SIG-M5 treated with dmso at 0.1 percent for 504 hours (cell line): ENCODE measurements at regions not wholly inside any gene's neighbourhood (a gene's known extent, or its start where the extent isn't known, plus 50 kb on each side); places are given as distances from the start of the nearest gene placed in this dataset.
A peak's percentile ranks its signal among the peaks of the same experiment; 100 is the strongest.

Source experiments
- DNase-seq: peaks from one replicate; lab custom pipeline; 2025; ENCODE audit not compliant: unreplicated experiment; lab: John Stamatoyannopoulos, UW

DNA sequence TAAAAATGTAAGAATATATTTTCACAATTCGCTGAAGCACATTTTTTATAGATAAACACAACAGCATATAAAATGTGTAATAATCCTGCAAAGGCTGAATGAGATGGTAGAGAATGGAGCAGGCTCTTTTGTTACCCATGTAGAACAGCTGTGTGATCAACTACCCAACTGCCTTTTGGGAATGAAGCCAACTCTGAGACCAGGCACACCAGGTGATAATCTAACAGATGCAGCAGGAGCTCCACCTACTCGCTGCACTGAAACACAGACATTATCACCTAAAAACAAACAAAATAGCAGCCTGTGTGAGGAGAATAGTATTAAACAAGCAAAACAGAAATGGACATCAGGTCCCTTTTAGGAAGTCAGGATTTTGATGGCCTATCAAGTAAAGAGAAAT is 183.3 kb downstream of the CCDC59 start:
- DNase-seq, result no peak

DNA sequence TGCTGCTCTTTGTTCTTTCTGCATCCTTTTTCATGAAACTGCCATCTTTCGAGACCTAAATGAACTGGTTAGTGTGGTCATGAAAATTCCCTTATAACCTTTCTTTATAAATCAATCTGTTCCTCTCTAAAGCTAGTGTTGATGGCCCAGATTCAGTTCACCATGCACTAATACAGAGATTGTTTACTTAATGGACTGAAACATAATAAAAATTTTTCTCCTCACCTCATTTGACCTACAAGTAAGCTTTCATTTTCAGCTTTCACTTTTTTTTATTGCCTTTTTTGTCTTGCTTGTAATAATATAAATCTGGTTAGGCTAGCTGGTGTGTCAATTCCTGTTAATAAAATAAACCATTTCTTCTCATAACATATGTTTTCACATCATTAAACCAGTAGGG is 183.8 kb downstream of the CCDC59 start:
- no peak for DNase-seq

DNA sequence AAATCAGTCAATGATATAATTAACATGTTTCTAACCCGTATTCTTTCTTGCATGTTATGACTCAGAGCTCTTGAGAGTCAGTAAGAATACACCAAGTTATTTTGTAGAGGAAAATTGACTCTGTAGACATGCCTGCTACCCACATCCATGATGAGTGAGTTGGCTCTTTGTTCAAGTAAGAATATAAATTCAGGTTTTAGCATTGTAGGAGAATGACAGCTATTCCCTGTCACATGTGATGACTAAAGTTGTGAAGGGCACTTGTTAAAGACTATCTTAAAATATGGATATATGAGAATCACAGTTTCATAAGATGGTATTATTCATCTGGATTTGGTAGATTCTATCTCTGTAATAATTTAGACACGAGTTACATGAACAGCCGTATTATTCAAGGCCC is 209.1 kb downstream of the CCDC59 start:
- DNase-seq, result no peak

DNA sequence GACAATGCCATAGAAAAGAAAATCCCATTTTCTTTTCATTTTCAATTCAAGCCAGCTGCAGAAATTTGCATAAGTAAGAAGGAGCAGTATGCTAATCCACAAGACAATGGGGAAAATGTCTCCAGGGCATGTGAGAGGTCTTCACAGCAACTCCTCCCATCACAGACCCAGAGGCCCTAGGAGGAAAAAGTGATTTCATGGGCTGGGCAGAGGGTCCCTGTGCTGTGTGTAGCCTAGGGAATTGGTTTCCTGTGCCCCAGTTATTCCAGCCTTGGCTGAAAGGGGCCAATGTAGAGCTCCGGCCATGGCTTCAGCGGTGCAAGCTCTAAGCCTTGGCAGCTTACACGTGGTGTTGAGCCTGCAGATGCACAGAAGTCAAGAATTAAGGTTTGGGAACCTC is 211.4 kb downstream of the CCDC59 start:
- DNase-seq, result no peak

DNA sequence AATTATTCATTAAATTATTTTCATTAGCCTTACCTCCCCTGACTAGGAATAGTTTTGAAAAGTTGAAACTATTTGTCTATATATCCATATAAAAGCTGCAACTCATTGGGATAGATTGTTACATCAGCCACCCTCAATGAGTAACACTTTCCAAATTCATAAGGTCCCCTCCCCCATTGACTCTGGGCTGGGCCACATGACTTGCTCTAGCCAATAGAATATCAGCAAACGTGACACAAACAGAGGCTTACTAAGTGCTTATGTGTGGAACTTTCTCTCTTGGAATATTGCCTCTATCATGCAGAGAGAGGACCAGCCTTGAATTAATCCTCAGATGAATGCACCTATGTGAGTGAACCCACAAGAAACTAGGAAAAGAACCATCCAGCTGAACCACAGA is 213.7 kb downstream of the CCDC59 start:
- no peak for DNase-seq

DNA sequence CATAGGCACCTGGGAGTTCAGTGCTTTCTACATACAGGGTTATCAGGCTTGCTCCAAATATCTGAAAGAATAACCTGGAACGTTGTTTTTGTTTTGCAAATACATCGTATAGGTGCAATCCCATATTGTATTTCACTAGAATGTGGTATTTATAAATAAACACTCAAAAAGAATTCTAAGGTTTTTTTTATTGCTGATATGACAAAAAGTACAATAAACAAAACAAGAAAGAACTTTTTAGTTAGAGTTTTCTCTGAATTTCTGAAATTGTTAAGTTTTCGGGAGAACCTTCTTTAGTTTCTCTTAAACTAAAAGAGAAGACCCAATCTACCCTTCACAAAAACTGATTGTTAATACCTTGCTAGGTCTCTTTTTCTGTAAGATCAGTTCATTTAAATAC is 225.8 kb downstream of the CCDC59 start:
- no peak for DNase-seq

DNA sequence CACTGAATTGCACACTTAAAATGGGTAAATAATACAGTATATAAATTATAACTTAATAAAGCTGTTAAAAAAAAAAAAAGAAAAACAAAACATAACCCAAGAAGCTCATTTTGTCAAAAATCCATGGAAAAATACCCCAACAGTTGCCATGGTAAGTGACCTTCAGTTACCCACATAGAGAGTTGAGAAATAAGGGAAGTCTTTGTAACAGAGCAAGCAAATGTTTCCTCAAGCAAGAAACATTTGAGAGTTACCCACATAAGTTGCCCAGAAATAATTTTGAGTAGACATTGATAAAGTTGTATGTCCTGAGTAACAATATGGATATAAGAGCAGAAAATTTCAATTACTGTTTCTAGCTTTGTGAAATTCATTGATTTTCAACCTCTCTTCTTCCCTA is 227.4 kb downstream of the CCDC59 start:
- DNase-seq, result no peak

DNA sequence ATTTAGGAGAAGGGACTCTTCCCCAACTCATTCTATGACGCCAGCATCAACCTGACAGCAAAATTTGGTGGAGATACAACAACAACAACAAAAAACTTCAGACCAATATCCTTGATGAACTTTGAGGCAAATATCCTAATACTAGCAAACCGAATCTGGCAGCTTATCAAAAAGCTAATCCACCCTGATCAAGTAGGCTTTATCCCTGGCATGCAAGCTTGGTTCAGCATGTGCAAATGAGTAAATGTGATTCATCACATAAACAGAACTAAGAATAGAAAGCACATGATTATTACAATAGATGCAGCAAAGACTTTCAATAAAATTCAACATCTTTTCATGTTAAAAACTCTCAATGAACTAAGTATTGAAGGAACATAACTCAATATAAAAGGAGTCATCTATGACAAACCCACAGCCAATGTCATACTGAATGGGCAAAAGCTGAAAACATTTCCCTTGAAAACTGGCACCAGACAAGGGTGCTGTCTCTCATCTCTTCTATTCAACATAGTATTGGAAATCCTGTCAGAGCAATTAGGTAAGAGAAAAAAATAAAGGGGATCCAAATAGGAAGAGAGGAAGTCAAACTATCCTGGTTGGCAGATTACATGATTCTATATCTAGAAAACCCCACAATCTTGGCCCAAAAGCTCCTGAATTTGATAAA is 233.3 kb downstream of the CCDC59 start:
- DNase-seq, result no peak

DNA sequence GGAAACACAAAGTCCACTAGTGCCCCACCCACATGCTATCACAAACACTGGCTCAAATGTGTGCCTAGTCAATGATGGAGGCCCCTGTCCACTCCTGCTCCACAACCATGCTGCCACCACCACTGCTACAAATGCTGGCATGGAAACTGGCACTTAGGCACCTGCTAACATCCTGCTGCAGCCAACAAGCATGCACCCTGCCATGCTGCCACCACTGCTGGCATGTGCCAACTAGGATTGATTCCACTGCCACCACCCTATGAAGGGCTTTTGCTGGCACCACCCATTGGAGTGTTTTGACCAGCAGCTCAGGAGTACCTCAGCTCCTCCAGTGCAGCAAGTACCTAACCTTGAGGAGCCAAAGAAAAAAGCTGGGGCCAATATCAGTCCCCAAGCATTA is 236.6 kb downstream of the CCDC59 start:
- no peak for DNase-seq

DNA sequence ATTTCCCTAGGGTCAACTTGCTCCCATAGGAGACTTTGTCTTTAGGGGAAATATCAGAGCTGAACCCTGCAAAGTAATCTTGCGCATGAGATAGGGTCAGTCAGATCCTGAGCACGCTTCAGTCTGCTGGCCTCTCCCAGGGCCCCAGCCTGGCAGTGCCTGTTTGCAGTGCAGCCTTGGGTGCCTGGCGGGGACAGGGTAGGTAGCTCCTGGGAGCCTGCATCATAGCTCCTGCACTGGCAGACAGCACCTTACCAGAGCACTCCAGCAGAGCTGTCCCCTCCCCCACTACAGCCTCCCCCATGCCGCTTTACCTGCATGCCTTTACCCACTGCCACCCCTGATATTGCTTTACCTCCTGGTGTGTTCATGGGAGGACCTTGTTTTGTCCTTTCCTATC is 237.3 kb downstream of the CCDC59 start:
- no peak for DNase-seq

DNA sequence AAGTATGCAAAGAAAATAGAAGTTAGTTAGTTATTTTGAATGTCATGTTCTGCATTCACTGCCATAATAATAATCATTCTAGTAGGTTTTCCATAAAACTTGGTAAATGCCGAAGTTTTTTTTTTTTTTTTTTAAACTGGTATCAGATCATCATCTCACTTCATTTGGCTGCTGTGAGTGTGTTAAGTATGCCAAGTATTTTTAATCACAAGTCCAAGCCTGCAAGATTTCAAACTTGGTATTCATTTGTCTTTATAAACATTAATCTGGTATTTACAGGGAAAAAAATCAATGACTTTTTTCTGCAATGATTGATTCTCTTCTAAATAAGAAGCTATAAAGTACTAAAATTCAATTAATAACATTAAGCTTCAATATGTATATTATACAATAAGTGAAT is 248.9 kb downstream of the CCDC59 start:
- no peak for DNase-seq

DNA sequence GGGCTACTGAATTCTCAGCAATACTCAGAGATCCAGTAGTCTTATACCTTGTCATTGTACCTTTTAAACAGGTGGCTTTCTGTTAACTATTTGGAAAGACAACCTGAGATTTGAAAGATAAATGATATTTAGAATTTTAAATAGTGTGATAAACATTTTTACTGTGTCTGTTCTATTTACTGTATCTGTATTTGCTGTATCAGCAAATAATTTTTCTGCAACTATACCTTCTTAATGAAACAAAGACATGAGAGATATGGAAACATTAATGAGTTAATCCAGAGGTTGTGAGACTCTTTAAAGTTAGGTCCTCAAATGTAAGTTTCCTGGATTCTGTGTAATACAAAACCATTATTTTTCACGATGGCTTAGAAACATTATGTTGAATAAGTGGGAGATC is 249.6 kb downstream of the CCDC59 start:
- DNase-seq, result no peak

DNA sequence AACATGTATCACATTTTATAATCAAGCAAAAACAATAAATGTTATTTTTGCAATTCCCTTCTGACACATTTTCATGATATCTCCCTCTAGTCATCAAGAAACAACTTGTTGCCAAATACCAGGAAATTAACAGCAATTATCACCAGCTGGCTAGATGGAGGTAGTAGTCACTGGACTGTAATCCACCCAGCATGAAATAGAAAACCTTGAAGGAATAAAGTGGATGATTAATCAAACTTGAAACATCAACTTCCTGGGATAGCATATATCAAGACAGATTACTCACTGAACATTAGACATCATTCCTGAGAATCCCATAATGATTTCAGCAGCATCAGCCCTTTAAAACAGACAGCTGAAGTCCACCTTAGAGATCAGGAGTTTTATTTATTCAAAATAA is 259.0 kb downstream of the CCDC59 start:
- no peak for DNase-seq

DNA sequence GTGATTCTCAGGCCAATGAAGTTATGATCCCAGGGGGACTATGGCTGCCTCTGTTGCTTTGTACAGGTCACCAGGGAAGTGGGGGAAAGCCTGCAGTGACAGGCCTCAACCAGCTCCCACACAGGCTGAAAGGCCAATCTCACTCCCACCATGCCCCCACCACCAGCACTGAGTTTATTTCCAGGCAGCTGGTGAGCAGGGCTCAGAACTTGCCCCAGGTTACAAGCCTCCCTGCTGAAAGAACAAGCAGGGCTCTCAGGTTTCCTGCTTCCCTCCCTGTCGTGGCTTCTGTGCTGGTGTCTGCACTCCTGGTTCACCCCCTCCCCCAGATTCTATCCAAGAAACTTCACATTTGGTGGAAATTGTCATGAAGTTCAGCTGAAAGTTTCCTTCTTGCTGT is 260.3 kb downstream of the CCDC59 start:
- no peak for DNase-seq

DNA sequence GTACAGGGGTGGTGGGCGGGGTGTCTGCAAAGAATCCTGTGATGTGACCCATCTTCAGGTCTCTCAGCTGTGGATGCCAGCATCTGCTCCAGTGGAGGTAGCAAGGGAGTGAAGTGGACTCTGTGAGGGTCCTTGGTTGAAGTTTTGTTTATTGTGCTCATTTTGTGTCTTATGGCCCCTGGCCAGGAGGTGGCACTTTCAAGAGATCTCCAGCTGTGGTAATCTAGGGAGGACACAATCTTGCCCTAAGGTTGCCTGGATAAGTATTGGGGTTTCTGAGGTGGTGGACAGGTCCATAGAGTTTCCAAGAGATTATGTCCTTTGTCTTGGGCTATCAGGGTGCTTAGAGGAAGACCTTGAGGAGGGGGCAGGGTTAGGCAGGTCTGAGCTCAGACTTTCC is 260.7 kb downstream of the CCDC59 start:
- DNase-seq, result no peak

DNA sequence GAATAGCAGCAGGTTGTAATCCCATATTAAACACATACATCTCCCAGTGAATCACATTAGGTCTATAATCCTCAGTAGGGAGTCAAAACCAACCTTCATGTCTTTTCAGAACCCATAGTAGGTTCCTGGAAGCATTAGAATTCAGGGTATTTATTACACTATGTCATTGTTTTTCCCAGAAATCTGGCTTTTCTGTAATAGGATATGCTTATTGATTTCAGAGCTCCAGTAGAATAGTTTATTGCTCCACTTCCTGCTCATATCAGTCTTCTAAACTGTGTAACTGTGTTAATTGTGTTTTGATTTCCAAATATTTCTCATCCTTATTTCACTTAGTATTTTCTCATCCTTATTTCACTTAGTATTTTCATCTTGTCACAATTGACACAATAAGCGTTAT is 268.0 kb downstream of the CCDC59 start:
- DNase-seq, result no peak

DNA sequence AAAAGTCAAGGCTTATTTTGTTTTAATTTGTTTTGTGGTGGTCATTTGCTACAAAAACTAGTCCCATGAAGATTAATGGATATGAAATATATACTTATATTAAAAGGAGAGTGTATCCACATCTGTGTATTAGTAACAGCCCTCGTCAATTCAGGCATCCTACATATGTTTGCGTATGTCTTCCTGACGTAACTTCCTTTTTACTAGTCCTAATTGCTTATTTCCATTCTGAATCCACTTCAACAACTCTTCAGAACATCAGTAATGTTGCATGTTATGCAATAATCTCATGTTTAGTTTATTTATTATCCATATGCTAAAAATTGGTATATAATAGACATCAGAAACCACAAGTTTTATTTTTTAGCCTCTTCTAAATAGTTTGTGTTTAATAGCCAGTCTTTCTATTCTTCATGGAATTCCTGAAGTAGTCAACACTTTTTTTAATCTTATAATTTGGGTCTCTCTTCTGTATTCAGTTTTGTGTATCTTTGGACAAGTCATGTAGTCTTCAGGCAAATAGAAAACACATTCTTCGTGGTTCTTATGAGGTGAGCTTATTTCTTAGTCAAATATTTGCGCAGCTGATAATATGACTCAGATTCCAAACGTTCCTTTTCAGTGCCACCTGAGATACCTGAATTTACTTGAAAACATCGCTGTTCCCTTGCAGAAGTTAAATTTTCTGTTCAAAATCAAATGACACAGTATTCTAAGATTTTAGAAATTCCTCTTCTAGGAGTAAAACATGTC is 268.6 kb downstream of the CCDC59 start:
- peak; percentile 18 for DNase-seq

DNA sequence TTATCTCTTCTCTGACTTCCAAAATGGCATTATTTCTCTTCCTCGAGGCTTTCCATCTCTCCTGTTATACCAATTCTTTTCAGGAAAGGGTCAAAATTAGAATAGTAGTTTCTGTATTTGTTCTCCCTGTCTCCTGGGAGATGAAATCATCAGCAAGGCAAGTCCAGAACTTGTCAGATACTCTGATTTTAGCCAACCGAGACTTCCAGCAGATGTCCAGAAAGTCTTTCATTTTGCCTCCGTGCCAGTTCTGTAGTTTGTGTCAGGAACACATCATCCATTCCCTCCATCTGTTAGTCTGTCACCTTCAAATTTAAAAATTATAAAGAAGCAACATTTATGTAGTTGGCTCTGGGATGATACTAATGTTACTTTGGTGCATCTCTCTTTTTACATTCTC is 275.7 kb downstream of the CCDC59 start:
- no peak for DNase-seq

DNA sequence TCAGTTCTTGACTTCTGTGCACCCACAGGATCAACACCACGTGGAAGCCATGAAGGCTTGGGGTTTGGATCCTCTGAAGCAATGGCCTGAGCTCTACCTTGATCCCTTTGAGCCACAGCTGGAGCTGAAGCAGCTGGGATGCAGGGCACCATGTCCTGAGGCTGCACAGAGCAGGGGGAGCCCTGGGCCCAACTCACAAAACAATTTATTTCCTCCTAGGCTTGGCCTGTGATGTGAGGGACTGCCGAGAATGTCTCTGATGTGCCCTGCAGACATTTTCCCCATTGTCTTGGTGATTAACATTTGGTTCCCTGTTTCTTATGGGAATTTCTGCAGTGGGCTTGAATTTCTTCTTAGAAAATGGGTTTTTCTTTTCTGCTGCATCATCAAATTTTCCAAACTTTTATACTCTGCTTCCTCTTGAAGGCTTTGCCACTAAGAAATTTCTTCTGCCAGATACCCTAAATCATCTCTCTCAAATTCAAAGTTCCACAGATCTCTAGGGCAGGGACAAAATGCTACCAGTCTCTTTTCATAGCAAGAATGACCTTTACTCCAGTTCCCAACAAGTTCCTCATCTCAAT is 288.2 kb downstream of the CCDC59 start:
- no peak for DNase-seq

DNA sequence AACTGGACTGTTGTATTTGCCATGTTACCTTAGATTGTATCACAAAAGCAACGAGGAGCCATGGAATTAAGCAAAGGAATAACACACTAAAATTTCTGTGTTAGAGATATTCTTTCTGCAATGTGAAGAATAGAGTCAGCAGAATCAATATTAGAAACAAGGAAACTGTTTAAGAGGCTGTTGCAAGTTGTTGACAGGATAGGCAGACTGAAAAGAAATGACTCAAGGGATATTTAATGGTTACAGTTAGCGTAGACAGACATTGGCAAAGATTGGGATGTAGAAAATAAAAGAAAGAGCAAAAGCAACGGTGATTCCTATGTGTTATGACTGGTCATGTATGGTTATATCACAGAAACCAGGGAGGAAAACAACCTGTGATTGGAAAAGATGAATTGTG is 299.0 kb upstream of the PPFIA2 start:
- no peak for DNase-seq

DNA sequence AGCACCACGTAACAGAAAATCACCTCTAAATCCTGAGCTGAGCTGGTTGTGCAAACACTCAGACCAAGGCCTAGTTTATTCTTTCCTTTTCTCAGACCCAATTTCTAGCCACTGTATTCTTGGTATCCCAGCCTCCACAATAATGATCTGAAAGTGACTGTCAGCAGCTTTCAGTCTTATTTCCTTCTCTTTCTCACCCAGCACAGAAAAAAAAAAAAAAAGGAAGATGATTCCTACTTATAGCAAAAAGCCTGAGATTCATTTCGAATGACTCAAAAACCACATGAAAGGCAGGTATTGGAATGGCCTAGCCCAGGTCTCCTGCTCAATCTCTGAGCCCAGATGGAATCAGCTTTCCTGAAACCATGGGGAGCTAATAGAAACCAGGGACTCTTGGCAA is 298.6 kb upstream of the PPFIA2 start:
- DNase-seq, result no peak

DNA sequence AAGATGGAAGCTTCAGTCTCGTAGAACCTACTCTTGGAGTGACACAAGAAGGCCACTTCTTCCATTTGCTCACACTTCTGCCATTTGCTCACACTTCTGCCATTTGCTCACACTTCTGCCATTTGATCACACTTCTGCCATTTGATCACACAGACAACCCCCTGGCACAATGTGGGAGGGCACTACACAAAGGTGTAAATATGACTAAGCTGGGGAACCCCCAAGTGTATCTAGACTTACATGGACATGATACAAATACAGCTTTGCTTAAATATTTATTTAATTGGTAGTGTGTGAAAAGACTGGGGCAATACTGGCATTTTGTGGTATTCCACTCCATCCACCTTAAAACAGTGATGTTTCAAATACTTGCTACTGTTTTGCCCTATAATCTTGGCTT is 296.2 kb upstream of the PPFIA2 start:
- DNase-seq, result no peak

DNA sequence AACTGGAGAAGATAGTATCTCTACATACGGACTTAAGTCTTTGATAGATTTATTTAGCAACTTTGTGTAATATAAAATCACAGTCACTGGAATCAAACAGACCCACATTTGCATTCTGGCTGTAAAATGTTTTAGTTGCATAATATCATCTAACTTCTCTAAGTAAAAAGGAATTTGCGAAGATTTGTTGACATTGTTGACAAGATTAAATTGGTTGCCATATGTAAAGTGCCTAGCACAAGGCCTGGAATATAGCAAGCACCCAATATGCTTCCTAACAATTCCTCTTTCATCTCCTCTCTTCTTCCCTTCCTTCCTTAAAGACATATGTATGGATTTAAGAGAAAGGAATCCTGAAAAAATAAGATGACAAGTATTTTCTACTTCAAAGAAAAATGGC is 295.4 kb upstream of the PPFIA2 start:
- no peak for DNase-seq
